K562 (cell line): ENCODE measurements at regions not wholly inside any gene's neighbourhood (a gene's known extent, or its start where the extent isn't known, plus 50 kb on each side); places are given as distances from the start of the nearest gene placed in this dataset.

ENCODE experiments used
- ATAC-seq: fragments of 200-7000 bp; cut with Tn5 transposase; 3 replicates; pipeline ENCODE4 v1.9.1; 2020; ENCODE audit warnings: moderate library complexity
- BruUV-seq: library from RNA; stranded (reverse); fragments of 400-500 nt; replicated peaks from 2 replicates; lab custom pipeline; 2021; lab: Mats Ljungman, UMichigan
- CTCF ChIA-PET: fragments of 300-600 bp; formaldehyde crosslinking; extraction: SDS; loops from one replicate; lab custom pipeline; 2021; ENCODE audit warnings: low intra/inter-chr PET ratio; lab: Yijun Ruan, JAX
- POLR2A ChIA-PET: fragments of 300-600, 350-650 bp; sonication (Branson Sonifier 250); formaldehyde crosslinking; extraction: SDS; loops from one replicate; lab custom pipeline; 2021; ENCODE audit warnings: antibody characterized with exemption, inconsistent platforms; lab: Yijun Ruan, JAX
- DNase-seq, 4 experiments: peaks; one replicate each; pipeline versions ENCODE4 v3.0.0 to v3.0.0-alpha.2; 2011 to 2018; ENCODE audit warnings: low spot score in 3 of 4, mixed read lengths in 3 of 4; ENCODE audit errors: extremely low read depth in 1 of 4
- FAIRE-seq: peaks from 2 replicates; lab custom pipeline; 2011; peaks lifted over from hg19 to GRCh38; lab: Jason Lieb, UNC
- H2AFZ ChIP-seq: 2 replicates; pipeline ENCODE4 v1.6.0; 2011; ENCODE audit warnings: low read depth, low read length, control low read depth, inconsistent platforms
- H3K27ac ChIP-seq: fragments of 200-600 bp; 3 replicates; pipeline ENCODE4 v1.8.0; 2011; ENCODE audit warnings: low read depth, mild to moderate bottlenecking, control low read depth, inconsistent platforms, low read length, moderate library complexity, mixed read lengths; ENCODE audit errors: extremely low read depth
- H3K27me3 ChIP-seq, 2 experiments: fragments of 300-600 bp in 1 of 2; 2 replicates in 1 of 2; 3 replicates in 1 of 2; pipeline versions ENCODE4 v1.6.0 to v1.8.0; 2011; ENCODE audit warnings: inconsistent platforms in 2 of 2, low read length in 2 of 2, mild to moderate bottlenecking in 1 of 2, mixed read lengths in 1 of 2, moderate library complexity in 1 of 2; ENCODE audit not compliant: control insufficient read depth in 2 of 2, insufficient read depth in 2 of 2
- H3K36me3 ChIP-seq: fragments of 300-600 bp; 3 replicates; pipeline ENCODE4 v1.8.0; 2011; ENCODE audit warnings: mild to moderate bottlenecking, low read length, inconsistent platforms; ENCODE audit not compliant: control insufficient read depth, insufficient read depth
- H3K4me1 ChIP-seq, 2 experiments: fragments of 200-600 bp in 1 of 2; replicated peaks in 1 of 2; 2 replicates in 1 of 2; 3 replicates in 1 of 2; pipeline versions ENCODE4 v1.5.1 to v1.8.0; 2011; ENCODE audit warnings: inconsistent platforms in 2 of 2, low read length in 2 of 2, mild to moderate bottlenecking in 1 of 2, mixed read lengths in 1 of 2, moderate library complexity in 1 of 2; ENCODE audit not compliant: control insufficient read depth in 2 of 2, insufficient read depth in 2 of 2
- H3K4me2 ChIP-seq: 2 replicates; pipeline ENCODE4 v1.6.1; 2011; ENCODE audit warnings: low read length, control low read depth, inconsistent platforms, mixed read lengths; ENCODE audit not compliant: insufficient read depth
- H3K4me3 ChIP-seq: fragments of 200-600 bp; sonication (generic), shearing (Covaris generic); 2 replicates; pipeline ENCODE4 v1.5.1; 2016; ENCODE audit warnings: control low read depth, inconsistent platforms
- H3K79me2 ChIP-seq: fragments of 200-600 bp; 3 replicates; pipeline ENCODE4 v1.8.0; 2011; ENCODE audit warnings: low read length, inconsistent platforms; ENCODE audit not compliant: control insufficient read depth, insufficient read depth
- H3K9ac ChIP-seq, 2 experiments: 2 replicates each; pipeline versions ENCODE4 v1.6.0 to v1.6.1; 2011; ENCODE audit warnings: low read depth in 2 of 2, low read length in 2 of 2, control low read depth in 1 of 2, inconsistent platforms in 1 of 2, mild to moderate bottlenecking in 1 of 2, mixed read lengths in 1 of 2; ENCODE audit not compliant: insufficient read depth in 1 of 2
- H3K9me1 ChIP-seq: one replicate; pipeline ENCODE4 v1.6.0; 2011; ENCODE audit warnings: inconsistent platforms, mild to moderate bottlenecking, low read length, moderate library complexity; ENCODE audit not compliant: control insufficient read depth, insufficient read depth
- H3K9me3 ChIP-seq: replicated peaks from 2 replicates; pipeline ENCODE4 v1.5.1; 2011; ENCODE audit warnings: low read depth, low read length, inconsistent platforms; ENCODE audit not compliant: control insufficient read depth, insufficient read depth
- H4K20me1 ChIP-seq: replicated peaks from 2 replicates; pipeline ENCODE4 v1.6.1; 2011; ENCODE audit warnings: low read length, inconsistent platforms, mixed read lengths; ENCODE audit not compliant: control insufficient read depth, insufficient read depth
- CBFA2T2 ChIP-seq: fragments of 450-650 bp; conservative IDR thresholded peaks from 2 replicates; pipeline ENCODE4 v1.6.1; 2017; ENCODE audit warnings: mild to moderate bottlenecking
- CXXC5 ChIP-seq: fragments of 250-450 bp; sonication (Bioruptor Pico); IDR thresholded peaks from 2 replicates; pipeline ENCODE4 v1.8.0; 2022; ENCODE audit warnings: inconsistent platforms, mild to moderate bottlenecking, moderate library complexity
- HMG20B ChIP-seq: fragments of 250-450 bp; sonication (Bioruptor Pico); IDR thresholded peaks from 2 replicates; pipeline ENCODE4 v1.5.0; 2021; ENCODE audit warnings: mild to moderate bottlenecking
- KAT2B ChIP-seq: IDR thresholded peaks from one replicate; pipeline ENCODE4 v1.6.1; 2012; ENCODE audit warnings: low read depth, mild to moderate bottlenecking, control low read depth, inconsistent platforms, low read length, moderate library complexity
- RAD21 ChIP-seq, 2 experiments: fragments of 250-450 bp in 1 of 2; fragments of 450-650 bp in 1 of 2; sonication (Bioruptor Pico) in 1 of 2; formaldehyde crosslinking in 1 of 2; IDR thresholded peaks in 1 of 2; conservative IDR thresholded peaks in 1 of 2; 2 replicates each; pipeline versions ENCODE4 v1.4.0 to v1.8.0; 2020 to 2022; ENCODE audit warnings: mild to moderate bottlenecking in 2 of 2, moderate library complexity in 1 of 2
- SMARCC2 ChIP-seq: fragments of 450-650 bp; IDR thresholded peaks from 2 replicates; pipeline ENCODE4 v1.6.1; 2017; ENCODE audit warnings: antibody characterized with exemption, moderate library complexity, mild to moderate bottlenecking, low read depth
- ZNF124 ChIP-seq: sonication (generic); formaldehyde crosslinking; IDR thresholded peaks from 2 replicates; pipeline ENCODE4 v1.8.1; 2022; ENCODE audit warnings: missing genetic modification reagents
- ZNF165 ChIP-seq: fragments of 250-450 bp; sonication (Bioruptor Pico); IDR thresholded peaks from 2 replicates; pipeline ENCODE4 v1.4.0; 2020; ENCODE audit warnings: borderline replicate concordance
- WGBS: fragments of 100-300 bp; shearing (Covaris generic); methylation state at CpG from one replicate; pipeline ENCODE4 v1.1.6; 2016; ENCODE audit warnings: low coverage, mixed read lengths; ENCODE audit not compliant: insufficient coverage; ENCODE audit errors: missing lambda C conversion rate; 5-methylcytosine and 5-hydroxymethylcytosine counted together
- in situ Hi-C: fragments of 300-500 bp; cut with MboI; formaldehyde crosslinking; loops from 4 replicates; pipeline ENCODE4 v1.15.0; 2018; ENCODE audit warnings: inconsistent platforms, mixed read lengths
- intact Hi-C: fragments of 100-400 bp; cut with micrococcal nuclease; formaldehyde crosslinking; loops from 2 replicates; pipeline ENCODE4 v1.14.2; 2022
- TF ChIP-seq, protein P1 (sequence below), 3 experiments: IDR thresholded peaks in 2 of 3; conservative IDR thresholded peaks in 1 of 3; 2 replicates each; pipeline ENCODE4 v1.5.1; 2011 to 2012; ENCODE audit warnings: low read length in 3 of 3, mild to moderate bottlenecking in 3 of 3, control low read depth in 2 of 3, improper control_type of control experiment in 1 of 3, inconsistent platforms in 1 of 3, low read depth in 1 of 3, mixed read lengths in 1 of 3, moderate library complexity in 1 of 3; ENCODE audit not compliant: insufficient read depth in 2 of 3

GRCh38 chr16:8358937-8359336 lies 231.4 kb downstream of the TMEM114 start:
- Histone ChIP-seq H4K20me1 (peaks cover 4% of the 10 kb centered on the region; the same call in 1 of the 2 replicates), H3K79me2 (no peaks in the 10 kb centered on the region), H3K4me3 (no peak overlapping the region), H3K27ac (no peak overlapping the region), H3K36me3 (no peaks in the 10 kb centered on the region), H3K4me1 (no peaks in the 10 kb centered on the region), H3K9ac (no peak overlapping the region), H3K27me3 (peaks cover 0 to 4% of the 10 kb centered on the region in 2 experiments; a peak in 1 of 5 replicates), H3K9me3 (no peaks in the 10 kb centered on the region), H3K4me2 (no peak overlapping the region), H3K9me1 (no peaks in the 10 kb centered on the region), H2AFZ (no peak overlapping the region)
- FAIRE-seq (no peak), DNase-seq (no peak), ATAC-seq (no peak)
- no TSS peak for BruUV-seq
- no peak for TF ChIP-seq ZNF124 (CRISPR knock-in tag)
- no peak for TF ChIP-seq SMARCC2
- no peak for TF ChIP-seq HMG20B (CRISPR knock-in tag)
- TF ChIP-seq KAT2B, result no peak
- no peak for TF ChIP-seq ZNF165
- CTCF ChIA-PET, result no interaction called here
- intact Hi-C loops (no loop called here), in situ Hi-C loops (no loop called here)
- POLR2A ChIA-PET, result interaction anchor here (0.6 kb wide), 1 partner anchor 1384 kb away, joined by 3 read pairs; no protein-coding TSS in a partner anchor
- WGBS, result 2% methylated on average over 8 of the region's 8 CpGs

- intact Hi-C loops (no loop called here), in situ Hi-C loops (no loop called here)
- no peak for TF ChIP-seq CBFA2T2
- 0 out of 4 replicates have a peak, but pooled peaks of 1 of the 2 experiments have one; percentile 27 for TF ChIP-seq RAD21 (CRISPR knock-in tag; conservative IDR thresholded peaks at IDR 0.05 in 1 of 2, IDR thresholded peaks at IDR 0.05 in 1 of 2)
- TF ChIP-seq, protein P1, sequence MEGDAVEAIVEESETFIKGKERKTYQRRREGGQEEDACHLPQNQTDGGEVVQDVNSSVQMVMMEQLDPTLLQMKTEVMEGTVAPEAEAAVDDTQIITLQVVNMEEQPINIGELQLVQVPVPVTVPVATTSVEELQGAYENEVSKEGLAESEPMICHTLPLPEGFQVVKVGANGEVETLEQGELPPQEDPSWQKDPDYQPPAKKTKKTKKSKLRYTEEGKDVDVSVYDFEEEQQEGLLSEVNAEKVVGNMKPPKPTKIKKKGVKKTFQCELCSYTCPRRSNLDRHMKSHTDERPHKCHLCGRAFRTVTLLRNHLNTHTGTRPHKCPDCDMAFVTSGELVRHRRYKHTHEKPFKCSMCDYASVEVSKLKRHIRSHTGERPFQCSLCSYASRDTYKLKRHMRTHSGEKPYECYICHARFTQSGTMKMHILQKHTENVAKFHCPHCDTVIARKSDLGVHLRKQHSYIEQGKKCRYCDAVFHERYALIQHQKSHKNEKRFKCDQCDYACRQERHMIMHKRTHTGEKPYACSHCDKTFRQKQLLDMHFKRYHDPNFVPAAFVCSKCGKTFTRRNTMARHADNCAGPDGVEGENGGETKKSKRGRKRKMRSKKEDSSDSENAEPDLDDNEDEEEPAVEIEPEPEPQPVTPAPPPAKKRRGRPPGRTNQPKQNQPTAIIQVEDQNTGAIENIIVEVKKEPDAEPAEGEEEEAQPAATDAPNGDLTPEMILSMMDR (IDR thresholded peaks at IDR 0.05 in 2 of 3, conservative IDR thresholded peaks at IDR 0.05 in 1 of 3; ENCODE audit: insufficient read depth in 2 of 3, low read depth in 1 of 3, low read length in 3 of 3), result peak; percentile 21 to 53 (median 27); a peak in 3 of 6 replicates
- TF ChIP-seq CXXC5 (CRISPR knock-in tag), result no peak
- CTCF ChIA-PET, result no interaction called here
- FAIRE-seq, result peak; percentile 6
- Histone ChIP-seq H3K79me2 (no peaks in the 10 kb centered on the region), H2AFZ (no peak overlapping the region), H3K9me1 (no peaks in the 10 kb centered on the region), H3K27me3 (peaks cover 0 to 4% of the 10 kb centered on the region in 2 experiments; a peak in 1 of 5 replicates), H3K9me3 (no peaks in the 10 kb centered on the region), H3K4me2 (no peak overlapping the region), H3K9ac (no peak overlapping the region), H3K36me3 (no peaks in the 10 kb centered on the region), H3K4me3 (no peak overlapping the region), H3K27ac (no peak overlapping the region), H3K4me1 (no peaks in the 10 kb centered on the region), H4K20me1 (peaks cover 4% of the 10 kb centered on the region; the same call in 1 of the 2 replicates)
- peak in 2 of 4 experiments; percentile 13 to 14 for DNase-seq
- no peak for ATAC-seq
- 1% methylated on average over 5 of the region's 5 CpGs for WGBS
- no TSS peak for BruUV-seq
- POLR2A ChIA-PET, result interaction anchor here (0.6 kb wide), 1 partner anchor 1787 kb away, joined by 3 read pairs; no protein-coding TSS in a partner anchor
Measured at GRCh38 chr16:8355675-8356074, 234.6 kb downstream of the TMEM114 start.
